GM21737 (cell line): ENCODE measurements at regions not wholly inside any gene's neighbourhood (a gene's known extent, or its start where the extent isn't known, plus 50 kb on each side); places are given as distances from the start of the nearest gene placed in this dataset.

Experiments
- ATAC-seq: cut with Tn5 transposase; IDR thresholded peaks from one replicate; pipeline ENCODE4 v1.9.1; 2021; ENCODE audit warnings: mild to moderate bottlenecking, moderate library complexity; ENCODE audit not compliant: unreplicated experiment

- ATAC-seq: no peak
Measured at GRCh38 chr1:59161136-59161535, 135.8 kb upstream of the FGGY start.

GRCh38 chr1:59162665-59163064 is 134.2 kb upstream of the FGGY start:
- no peak for ATAC-seq

- no peak for ATAC-seq
Measured at GRCh38 chr1:59163268-59164092, 133.4 kb upstream of the FGGY start.

GRCh38 chr1:59164371-59164770 is 132.5 kb upstream of the FGGY start:
- ATAC-seq: no peak

GRCh38 chr1:59165353-59165752 is 131.5 kb upstream of the FGGY start:
- no peak for ATAC-seq

- no peak for ATAC-seq
Measured at GRCh38 chr1:59169703-59170102, 127.2 kb upstream of the FGGY start.

- no peak for ATAC-seq
Measured at GRCh38 chr1:59170659-59171058, 126.2 kb upstream of the FGGY start.

- no peak for ATAC-seq
Measured at GRCh38 chr1:59171788-59172187, 125.1 kb upstream of the FGGY start.

GRCh38 chr1:59172693-59173092 is 124.2 kb upstream of the FGGY start:
- no peak for ATAC-seq

GRCh38 chr1:59173721-59174120 is 123.2 kb upstream of the FGGY start:
- ATAC-seq: no peak

GRCh38 chr1:59176471-59176870 is 120.4 kb upstream of the FGGY start:
- ATAC-seq: no peak

- ATAC-seq: no peak
Measured at GRCh38 chr1:59177756-59178155, 119.1 kb upstream of the FGGY start.

- ATAC-seq: no peak
Measured at GRCh38 chr1:59178339-59179187, 118.3 kb upstream of the FGGY start.

GRCh38 chr1:59179673-59180072 is 117.2 kb upstream of the FGGY start:
- no peak for ATAC-seq

GRCh38 chr1:59180735-59181134 is 116.2 kb upstream of the FGGY start:
- no peak for ATAC-seq

GRCh38 chr1:59183749-59184317 is 113.1 kb upstream of the FGGY start:
- ATAC-seq: no peak

GRCh38 chr1:59184365-59184905 is 112.5 kb upstream of the FGGY start:
- no peak for ATAC-seq

GRCh38 chr1:59185163-59185860 is 111.6 kb upstream of the FGGY start:
- no peak for ATAC-seq

- no peak for ATAC-seq
Measured at GRCh38 chr1:59186656-59187055, 110.2 kb upstream of the FGGY start.

- no peak for ATAC-seq
Measured at GRCh38 chr1:59188413-59189213, 108.3 kb upstream of the FGGY start.
